OCI-LY1 (cell line): ENCODE measurements at regions not wholly inside any gene's neighbourhood (a gene's known extent, or its start where the extent isn't known, plus 50 kb on each side); places are given as distances from the start of the nearest gene placed in this dataset.

Experiments used
- H2AFZ ChIP-seq: fragments of 200-600 bp; sonication (generic), shearing (Covaris generic); 2 replicates; pipeline ENCODE4 v1.6.0; 2014; ENCODE audit warnings: antibody characterized with exemption, mild to moderate bottlenecking, low read length
- H3F3A ChIP-seq: fragments of 200-600 bp; sonication (generic), shearing (Covaris generic); 2 replicates; pipeline ENCODE4 v1.6.0; 2014; ENCODE audit warnings: mild to moderate bottlenecking, antibody characterized with exemption, low read length, moderate library complexity; ENCODE audit not compliant: insufficient read depth
- H3K27ac ChIP-seq: fragments of 200-600 bp; sonication (generic); 2 replicates; pipeline ENCODE4 v1.5.1; 2014; ENCODE audit warnings: low read length, mixed run types, mild to moderate bottlenecking, low read depth; ENCODE audit not compliant: poor library complexity, severe bottlenecking
- H3K27me3 ChIP-seq: fragments of 200-600 bp; sonication (generic); 2 replicates; pipeline ENCODE4 v1.6.0; 2014; ENCODE audit warnings: antibody characterized with exemption, mild to moderate bottlenecking, low read length, moderate library complexity; ENCODE audit not compliant: insufficient read depth
- H3K36me3 ChIP-seq: fragments of 200-600 bp; sonication (generic); 2 replicates; pipeline ENCODE4 v1.6.1; 2014; ENCODE audit warnings: mild to moderate bottlenecking, antibody characterized with exemption, low read length, moderate library complexity, mixed read lengths; ENCODE audit not compliant: insufficient read depth
- H3K4me1 ChIP-seq: fragments of 200-600 bp; sonication (generic); 2 replicates; pipeline ENCODE4 v1.5.1; 2014; ENCODE audit warnings: mild to moderate bottlenecking, low read length, moderate library complexity; ENCODE audit not compliant: insufficient read depth, severe bottlenecking
- H3K4me2 ChIP-seq: fragments of 200-600 bp; sonication (generic), shearing (Covaris generic); 2 replicates; pipeline ENCODE4 v1.6.1; 2014; ENCODE audit warnings: low read length
- H3K4me3 ChIP-seq: fragments of 200-600 bp; sonication (generic); 2 replicates; pipeline ENCODE4 v1.5.1; 2014; ENCODE audit warnings: low read length, low read depth, mild to moderate bottlenecking, mixed read lengths; ENCODE audit not compliant: poor library complexity, severe bottlenecking
- H3K79me2 ChIP-seq: fragments of 200-600 bp; shearing (Covaris generic); 2 replicates; pipeline ENCODE4 v1.6.1; 2016; ENCODE audit warnings: mixed run types, low read length, mixed read lengths; ENCODE audit not compliant: insufficient read depth
- H3K9ac ChIP-seq: fragments of 200-600 bp; sonication (generic), shearing (Covaris generic); 2 replicates; pipeline ENCODE4 v1.6.1; 2014; ENCODE audit warnings: mild to moderate bottlenecking, low read length, mixed read lengths
- H3K9me2 ChIP-seq: fragments of 200-600 bp; sonication (generic), shearing (Covaris generic); 2 replicates; pipeline ENCODE4 v1.6.1; 2014; ENCODE audit warnings: low read depth, mild to moderate bottlenecking, low read length, mixed read lengths
- H3K9me3 ChIP-seq: fragments of 200-600 bp; shearing (Covaris generic); 2 replicates; pipeline ENCODE4 v1.6.1; 2014; ENCODE audit warnings: low read length, mixed read lengths
- H4K20me1 ChIP-seq: fragments of 200-600 bp; sonication (generic), shearing (Covaris generic); 2 replicates; pipeline ENCODE4 v1.6.0; 2016; ENCODE audit warnings: mild to moderate bottlenecking, low read length; ENCODE audit not compliant: insufficient read depth
- CTCF ChIP-seq: fragments of 200-600 bp; sonication (generic), shearing (Covaris generic); IDR thresholded peaks from 2 replicates; pipeline ENCODE4 v1.5.1; 2017; ENCODE audit warnings: mild to moderate bottlenecking, antibody characterized with exemption, low read length, moderate library complexity, mixed read lengths
- EZH2 ChIP-seq: fragments of 200-600 bp; sonication (generic), shearing (Covaris generic); IDR thresholded peaks from 2 replicates; pipeline ENCODE4 v1.8.0; 2017; ENCODE audit warnings: borderline replicate concordance, mixed run types, mild to moderate bottlenecking, antibody characterized with exemption, low read length, moderate library complexity, mixed read lengths

GRCh38 chr5:125607018-125607417 lies 816.2 kb upstream of the GRAMD2B start:
- H3K27ac ChIP-seq = no peak overlapping the region

GRCh38 chr5:125609011-125609410 lies 814.2 kb upstream of the GRAMD2B start:
- Histone ChIP-seq H3K27ac (no peak overlapping the region), H3K79me2 (no peaks in the 10 kb centered on the region), H3F3A (no peaks in the 10 kb centered on the region), H3K4me2 (no peak overlapping the region), H3K4me1 (peaks cover 10% of the 10 kb centered on the region), H3K36me3 (no peaks in the 10 kb centered on the region), H3K4me3 (no peak overlapping the region), H3K9ac (no peak overlapping the region), H3K9me2 (no peaks in the 10 kb centered on the region), H4K20me1 (no peaks in the 10 kb centered on the region), H2AFZ (no peak overlapping the region), H3K27me3 (no peaks in the 10 kb centered on the region), H3K9me3 (no peaks in the 10 kb centered on the region)
- TF ChIP-seq EZH2 (no peak), CTCF (no peak)

More at GRCh38 chr5:125607018-125607417, 816.2 kb upstream of the GRAMD2B start:
- no peaks in the 10 kb centered on the region for H3F3A ChIP-seq
- H4K20me1 ChIP-seq = no peaks in the 10 kb centered on the region
- peaks cover 10% of the 10 kb centered on the region for H3K4me1 ChIP-seq
- H2AFZ ChIP-seq = no peak overlapping the region
- no peaks in the 10 kb centered on the region for H3K9me3 ChIP-seq
- H3K4me3 ChIP-seq = no peak overlapping the region
- no peak overlapping the region for H3K4me2 ChIP-seq
- H3K27me3 ChIP-seq = no peaks in the 10 kb centered on the region
- no peaks in the 10 kb centered on the region for H3K9me2 ChIP-seq
- H3K36me3 ChIP-seq = no peaks in the 10 kb centered on the region
- H3K79me2 ChIP-seq = no peaks in the 10 kb centered on the region
- no peak overlapping the region for H3K9ac ChIP-seq
- TF ChIP-seq EZH2 = no peak
- no peak for TF ChIP-seq CTCF

GRCh38 chr5:125610892-125611291 lies 812.3 kb upstream of the GRAMD2B start:
- H3K9ac ChIP-seq = no peak overlapping the region
- no peak overlapping the region for H3K4me2 ChIP-seq
- no peaks in the 10 kb centered on the region for H4K20me1 ChIP-seq
- H3K9me3 ChIP-seq = no peaks in the 10 kb centered on the region
- H3K36me3 ChIP-seq = no peaks in the 10 kb centered on the region
- peaks cover 10% of the 10 kb centered on the region for H3K4me1 ChIP-seq
- no peaks in the 10 kb centered on the region for H3K27me3 ChIP-seq
- H3K79me2 ChIP-seq = no peaks in the 10 kb centered on the region
- no peak overlapping the region; the same call in 1 of the 2 replicates for H2AFZ ChIP-seq
- H3K9me2 ChIP-seq = no peaks in the 10 kb centered on the region
- no peaks in the 10 kb centered on the region for H3F3A ChIP-seq
- no peak overlapping the region for H3K4me3 ChIP-seq
- no peak overlapping the region for H3K27ac ChIP-seq
- TF ChIP-seq EZH2 = no peak
- no peak for TF ChIP-seq CTCF
